ENCODE measurements at regions not wholly inside any gene's neighbourhood (a gene's known extent, or its start where the extent isn't known, plus 50 kb on each side); places are given as distances from the start of the nearest gene placed in this dataset.

GRCh38 chr16:65617421-65617820, 495.6 kb upstream of the CDH11 start:
- in situ Hi-C loops (cut with HindIII; ENCODE audit: low sequenced_read_pairs), result no loop called here
- no peak for DNase-seq (ENCODE audit: low read depth)
- H3K4me3 ChIP-seq (ENCODE audit: low read depth, low read length), result no peak overlapping the region
- TF ChIP-seq CTCF (IDR thresholded peaks at IDR 0.05; ENCODE audit: low read depth, low read length, missing control alignments), result no peak

- no peak for DNase-seq (ENCODE audit: low read depth)
- H3K4me3 ChIP-seq (ENCODE audit: low read depth, low read length), result no peak overlapping the region
- in situ Hi-C loops (cut with HindIII; ENCODE audit: low sequenced_read_pairs), result no loop called here
- no peak for TF ChIP-seq CTCF (IDR thresholded peaks at IDR 0.05; ENCODE audit: low read depth, low read length, missing control alignments)
Observed at GRCh38 chr16:65608455-65608854, 486.6 kb upstream of the CDH11 start.

GRCh38 chr16:65604771-65605170, 482.9 kb upstream of the CDH11 start:
- no peak for DNase-seq (ENCODE audit: low read depth)
- TF ChIP-seq CTCF (IDR thresholded peaks at IDR 0.05; ENCODE audit: low read depth, low read length, missing control alignments), result no peak
- in situ Hi-C loops (cut with HindIII; ENCODE audit: low sequenced_read_pairs), result no loop called here
- no peak overlapping the region for H3K4me3 ChIP-seq (ENCODE audit: low read depth, low read length)

- TF ChIP-seq CTCF (IDR thresholded peaks at IDR 0.05; ENCODE audit: low read depth, low read length, missing control alignments), result no peak
- peak; percentile 67 for DNase-seq (ENCODE audit: low read depth)
- in situ Hi-C loops (cut with HindIII; ENCODE audit: low sequenced_read_pairs), result no loop called here
- H3K4me3 ChIP-seq (ENCODE audit: low read depth, low read length), result no peak overlapping the region
Observed at GRCh38 chr16:65601781-65602180, 479.9 kb upstream of the CDH11 start.

GRCh38 chr16:65600629-65601028, 478.8 kb upstream of the CDH11 start:
- H3K4me3 ChIP-seq (ENCODE audit: low read depth, low read length), result no peak overlapping the region
- in situ Hi-C loops (cut with HindIII; ENCODE audit: low sequenced_read_pairs), result no loop called here
- no peak for TF ChIP-seq CTCF (IDR thresholded peaks at IDR 0.05; ENCODE audit: low read depth, low read length, missing control alignments)

GRCh38 chr16:65600046-65600445, 478.2 kb upstream of the CDH11 start:
- TF ChIP-seq CTCF (IDR thresholded peaks at IDR 0.05; ENCODE audit: low read depth, low read length, missing control alignments), result no peak
- H3K4me3 ChIP-seq (ENCODE audit: low read depth, low read length), result no peak overlapping the region
- DNase-seq (ENCODE audit: low read depth), result no peak
- in situ Hi-C loops (cut with HindIII; ENCODE audit: low sequenced_read_pairs), result no loop called here

More at GRCh38 chr16:65600629-65601028, 478.8 kb upstream of the CDH11 start:
- no peak for DNase-seq (ENCODE audit: low read depth)

- H3K4me3 ChIP-seq (ENCODE audit: low read depth, low read length), result no peak overlapping the region
Observed at GRCh38 chr16:65598621-65599020, 476.8 kb upstream of the CDH11 start.

More at GRCh38 chr16:65598621-65599020, 476.8 kb upstream of the CDH11 start:
- in situ Hi-C loops (cut with HindIII; ENCODE audit: low sequenced_read_pairs), result no loop called here
- no peak for TF ChIP-seq CTCF (IDR thresholded peaks at IDR 0.05; ENCODE audit: low read depth, low read length, missing control alignments)
- DNase-seq (ENCODE audit: low read depth), result peak; percentile 49

Data from astrocyte of the cerebellum (primary cell).